ENCODE measurements at regions not wholly inside any gene's neighbourhood (a gene's known extent, or its start where the extent isn't known, plus 50 kb on each side); places are given as distances from the start of the nearest gene placed in this dataset.

- H3K4me1 ChIP-seq (replicated peaks in 1 of 2; ENCODE audit: control insufficient read depth in 2 of 2, insufficient read depth in 2 of 2, low read length in 2 of 2): no peaks in the 10 kb centered on the region
- no peak for FAIRE-seq
- H3K79me2 ChIP-seq (ENCODE audit: control insufficient read depth, insufficient read depth, low read length): no peaks in the 10 kb centered on the region
- no peak overlapping the region for H3K4me3 ChIP-seq
- ATAC-seq: no peak
- 0% methylated on average over 4 of the region's 4 CpGs for WGBS (ENCODE audit: insufficient coverage, low coverage, missing lambda C conversion rate)
- H4K20me1 ChIP-seq (replicated peaks; ENCODE audit: control insufficient read depth, insufficient read depth, low read length): no peaks in the 10 kb centered on the region
- in situ Hi-C loops (cut with MboI): no loop called here
- no peaks in the 10 kb centered on the region for H3K36me3 ChIP-seq (ENCODE audit: control insufficient read depth, insufficient read depth, low read length)
- H3K27me3 ChIP-seq (ENCODE audit: control insufficient read depth in 2 of 2, insufficient read depth in 2 of 2, low read length in 2 of 2): no peaks in the 10 kb centered on the region
- intact Hi-C loops (cut with micrococcal nuclease): no loop called here
- H3K9me1 ChIP-seq (ENCODE audit: control insufficient read depth, insufficient read depth, low read length): no peaks in the 10 kb centered on the region
- DNase-seq (ENCODE audit: extremely low read depth in 1 of 4, low spot score in 3 of 4): no peak
- no TSS peak for BruUV-seq (replicated peaks)
- no peak overlapping the region for H3K9ac ChIP-seq (ENCODE audit: insufficient read depth in 1 of 2, low read depth in 2 of 2, low read length in 2 of 2)
- ChIA-PET CTCF (ENCODE audit: low intra/inter-chr PET ratio) (no interaction called here), POLR2A (interaction anchor here (0.6 kb wide), 1 partner anchor 90 kb away, joined by 3 read pairs; no protein-coding TSS in a partner anchor)
- no peak overlapping the region for H3K4me2 ChIP-seq (ENCODE audit: insufficient read depth, low read length)
- H3K27ac ChIP-seq (ENCODE audit: extremely low read depth, low read depth, low read length): no peak overlapping the region
- H2AFZ ChIP-seq (ENCODE audit: low read depth, low read length): no peak overlapping the region
- H3K9me3 ChIP-seq (replicated peaks; ENCODE audit: control insufficient read depth, insufficient read depth, low read depth, low read length): no peaks in the 10 kb centered on the region
- TF ChIP-seq PTTG1 (tag; IDR thresholded peaks at IDR 0.05; ENCODE audit: low read depth): no peak
- TF ChIP-seq ZNF347 (CRISPR knock-in tag; IDR thresholded peaks at IDR 0.05; ENCODE audit: low read depth): no peak
- TF ChIP-seq PHB (CRISPR knock-in tag; IDR thresholded peaks at IDR 0.05): no peak
- no peak for TF ChIP-seq HOMEZ (CRISPR knock-in tag; IDR thresholded peaks at IDR 0.05)
- no peak for TF ChIP-seq FOSL1 (tag; conservative IDR thresholded peaks at IDR 0.05)
- TF ChIP-seq CEBPG (CRISPR knock-in tag; IDR thresholded peaks at IDR 0.05): no peak
- no peak for TF ChIP-seq CEBPG (tag; conservative IDR thresholded peaks at IDR 0.05 in 1 of 2, IDR thresholded peaks at IDR 0.05 in 1 of 2)
- no peak for TF ChIP-seq PRMT5 (CRISPR knock-in tag; IDR thresholded peaks at IDR 0.05)
- no peak for TF ChIP-seq COPS2 (conservative IDR thresholded peaks at IDR 0.05)
- TF ChIP-seq ZNF639 (CRISPR knock-in tag; conservative IDR thresholded peaks at IDR 0.05 in 1 of 2, IDR thresholded peaks at IDR 0.05 in 1 of 2): no peak
- no peak for TF ChIP-seq NCOA6 (IDR thresholded peaks at IDR 0.05)
- no peak for TF ChIP-seq HMG20B (CRISPR knock-in tag; IDR thresholded peaks at IDR 0.05)
- no peak for TF ChIP-seq GTF3C2 (IDR thresholded peaks at IDR 0.05; ENCODE audit: borderline replicate concordance, extremely low read depth, insufficient read length)
- TF ChIP-seq CREB3 (tag; conservative IDR thresholded peaks at IDR 0.05; ENCODE audit: low read depth): no peak
- TF ChIP-seq FOXM1 (IDR thresholded peaks at IDR 0.05; ENCODE audit: low read depth): no peak
- no peak for TF ChIP-seq FOXM1 (CRISPR knock-in tag; IDR thresholded peaks at IDR 0.05; ENCODE audit: low read depth)
- TF ChIP-seq EP400 (IDR thresholded peaks at IDR 0.05): no peak
- TF ChIP-seq OTX1 (CRISPR knock-in tag; IDR thresholded peaks at IDR 0.05): no peak
Observed at GRCh38 chr7:42750172-42750571, 161.7 kb downstream of the C7orf25 start.

Data from K562 (cell line).